ENCODE measurements at regions not wholly inside any gene's neighbourhood (a gene's known extent, or its start where the extent isn't known, plus 50 kb on each side); places are given as distances from the start of the nearest gene placed in this dataset.
"Not testable (repeated sequence)": the region's sequence is repeated elsewhere in the genome, so short reads cannot be mapped to it uniquely, and the experiment has no call there.

DNA sequence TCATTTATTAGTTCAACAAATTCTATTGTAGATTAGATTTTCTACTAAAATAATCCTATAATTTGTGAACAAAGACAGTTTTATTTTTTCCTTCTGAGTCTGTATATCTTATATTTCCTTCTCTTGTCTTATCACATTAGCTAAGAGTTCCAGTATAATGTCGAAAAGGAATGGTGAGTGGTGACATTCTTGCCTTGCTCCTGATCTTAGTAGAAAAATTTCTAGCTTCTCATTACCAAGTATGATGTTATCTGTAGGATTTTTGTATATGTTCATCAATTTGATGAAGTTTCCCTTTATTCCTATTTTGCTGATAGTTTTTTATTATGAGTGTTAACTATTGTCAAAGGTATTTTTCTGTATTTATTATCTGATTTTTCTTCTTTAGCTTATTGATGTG is 756.6 kb upstream of the BCHE start:
- no peaks in the 10 kb centered on the region for H3K27me3 Mint-ChIP-seq (ENCODE audit: low read depth)
- peaks cover 17% of the 10 kb centered on the region for H3K9me3 Mint-ChIP-seq
- H3K27ac Mint-ChIP-seq: no peak overlapping the region
- H3K4me1 Mint-ChIP-seq (ENCODE audit: low read depth): no peaks in the 10 kb centered on the region
- no peaks in the 10 kb centered on the region for H3K36me3 Mint-ChIP-seq (ENCODE audit: low read depth)
- DNase-seq (ENCODE audit: low spot score): no peak
- no peak overlapping the region for H3K4me3 Mint-ChIP-seq

DNA sequence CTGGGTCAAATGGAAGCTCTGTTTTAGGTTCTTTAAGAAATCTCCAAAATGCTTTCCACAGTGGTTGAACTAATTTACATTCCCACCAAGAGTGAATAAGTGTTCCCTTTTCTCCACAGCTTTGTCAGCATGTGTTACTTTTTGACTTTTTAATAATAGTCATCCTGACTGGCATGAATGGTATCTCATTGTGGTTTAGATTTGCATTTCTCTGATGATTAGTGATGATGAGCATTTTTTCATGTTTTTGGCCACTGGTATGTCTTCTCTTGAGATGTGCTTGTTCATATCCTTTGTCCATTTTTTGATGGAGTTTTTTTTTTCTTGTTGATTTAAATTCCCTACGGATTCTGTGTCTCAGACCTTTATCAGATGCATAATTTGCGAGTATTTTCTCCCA is 745.0 kb upstream of the BCHE start:
- Mint-ChIP-seq H3K4me3 (no peak overlapping the region), H3K36me3 (ENCODE audit: low read depth) (no peaks in the 10 kb centered on the region)
- no peak for DNase-seq (ENCODE audit: low spot score)

DNA sequence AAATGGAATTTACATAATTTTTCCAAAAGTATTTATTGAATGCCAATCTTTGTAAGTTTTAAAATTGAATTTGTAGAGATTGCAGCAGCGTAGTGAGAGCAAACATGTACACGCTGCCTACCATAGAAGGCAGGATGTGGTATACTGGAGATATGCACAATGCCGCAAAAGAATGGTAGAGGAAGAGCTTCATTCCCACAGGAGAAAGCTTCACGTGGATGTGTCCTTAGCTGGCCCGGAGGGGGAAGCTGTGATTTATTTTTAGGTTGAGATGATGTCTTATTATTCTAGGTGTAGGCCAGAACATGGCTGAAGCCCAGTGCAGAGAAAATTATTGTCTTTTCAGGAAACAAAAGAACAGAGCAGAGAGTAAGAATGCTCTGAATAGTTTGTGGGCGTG is 743.3 kb upstream of the BCHE start:
- Mint-ChIP-seq H3K9me3 (peaks cover 17% of the 10 kb centered on the region), H3K4me1 (ENCODE audit: low read depth) (no peaks in the 10 kb centered on the region), H3K27me3 (ENCODE audit: low read depth) (no peaks in the 10 kb centered on the region), H3K36me3 (ENCODE audit: low read depth) (no peaks in the 10 kb centered on the region), H3K27ac (no peak overlapping the region), H3K4me3 (no peak overlapping the region)
- DNase-seq (ENCODE audit: low spot score): no peak

More for the DNA sequence above, 745.0 kb upstream of the BCHE start:
- H3K4me1 Mint-ChIP-seq (ENCODE audit: low read depth): no peaks in the 10 kb centered on the region
- no peak overlapping the region for H3K27ac Mint-ChIP-seq
- peaks cover 17% of the 10 kb centered on the region for H3K9me3 Mint-ChIP-seq
- H3K27me3 Mint-ChIP-seq (ENCODE audit: low read depth): no peaks in the 10 kb centered on the region

DNA sequence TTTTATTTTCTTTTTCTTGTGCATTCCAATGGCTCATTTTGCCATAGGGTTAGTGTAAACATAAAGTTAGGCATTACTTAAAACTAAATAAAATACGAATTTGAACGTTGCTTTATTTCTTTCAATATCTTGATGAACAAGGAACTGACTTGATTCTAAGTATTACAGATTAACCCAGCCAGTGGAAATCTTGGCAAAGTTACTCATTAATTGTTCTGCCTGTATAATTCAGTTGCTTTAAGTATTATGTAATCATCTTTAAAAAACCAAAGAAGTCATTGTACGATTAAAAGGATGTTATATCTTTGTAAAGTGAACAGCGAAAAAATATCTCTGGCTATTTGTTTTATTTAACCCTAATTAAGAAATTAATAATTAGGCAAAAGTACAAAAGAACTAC is 737.9 kb upstream of the BCHE start:
- H3K27ac Mint-ChIP-seq: no peak overlapping the region
- DNase-seq (ENCODE audit: low spot score): no peak
- H3K36me3 Mint-ChIP-seq (ENCODE audit: low read depth): no peaks in the 10 kb centered on the region
- H3K27me3 Mint-ChIP-seq (ENCODE audit: low read depth): no peaks in the 10 kb centered on the region
- H3K4me1 Mint-ChIP-seq (ENCODE audit: low read depth): no peaks in the 10 kb centered on the region
- no peak overlapping the region for H3K4me3 Mint-ChIP-seq
- H3K9me3 Mint-ChIP-seq: peaks cover 14% of the 10 kb centered on the region

DNA sequence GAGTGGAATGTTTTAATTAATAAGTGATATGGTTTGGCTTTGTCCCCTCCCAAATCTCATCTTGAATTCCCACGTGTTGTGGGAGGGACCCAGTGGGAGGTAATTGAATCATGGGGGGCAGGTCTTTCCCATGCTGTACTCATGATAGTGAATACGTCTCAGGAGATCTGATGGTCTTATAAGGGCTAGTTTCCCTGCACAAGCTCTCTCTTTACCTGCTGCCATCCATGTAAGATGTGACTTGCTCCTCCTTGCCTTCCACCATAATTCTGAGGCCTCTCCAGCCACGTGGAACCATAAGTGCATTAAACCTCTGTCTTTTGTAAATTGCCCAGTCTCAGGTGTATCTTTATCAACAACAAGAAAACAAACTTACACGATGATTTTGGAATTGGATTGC is 734.5 kb upstream of the BCHE start:
- H3K27me3 Mint-ChIP-seq (ENCODE audit: low read depth); H3K4me1 Mint-ChIP-seq (ENCODE audit: low read depth); DNase-seq (ENCODE audit: low spot score); H3K36me3 Mint-ChIP-seq (ENCODE audit: low read depth); H3K4me3 Mint-ChIP-seq; H3K27ac Mint-ChIP-seq: not testable (repeated sequence)
- peaks cover 14% of the 10 kb centered on the region for H3K9me3 Mint-ChIP-seq

DNA sequence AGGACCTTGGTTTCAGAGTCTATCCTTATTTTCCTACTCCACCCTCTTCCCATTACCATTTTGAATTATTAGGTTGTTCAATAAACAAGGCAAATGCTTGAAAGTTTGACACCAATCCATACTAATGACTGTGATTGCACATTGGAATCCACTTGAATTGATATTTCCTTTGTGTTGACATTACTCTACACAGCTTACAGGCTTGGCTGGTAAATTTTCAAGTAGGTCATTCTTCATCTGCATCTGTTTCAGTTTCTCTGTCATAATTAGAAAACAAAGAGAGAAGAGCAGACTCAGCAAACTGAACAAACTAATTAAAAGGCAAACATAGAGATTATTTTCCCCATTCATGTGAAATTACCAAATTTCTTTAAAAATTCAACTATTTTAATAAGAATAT is 732.9 kb upstream of the BCHE start:
- DNase-seq (ENCODE audit: low spot score): no peak
- H3K9me3 Mint-ChIP-seq: peaks cover 17% of the 10 kb centered on the region
- H3K36me3 Mint-ChIP-seq (ENCODE audit: low read depth): no peaks in the 10 kb centered on the region
- no peaks in the 10 kb centered on the region for H3K27me3 Mint-ChIP-seq (ENCODE audit: low read depth)
- H3K4me1 Mint-ChIP-seq (ENCODE audit: low read depth): no peaks in the 10 kb centered on the region
- no peak overlapping the region for H3K4me3 Mint-ChIP-seq
- H3K27ac Mint-ChIP-seq: no peak overlapping the region

DNA sequence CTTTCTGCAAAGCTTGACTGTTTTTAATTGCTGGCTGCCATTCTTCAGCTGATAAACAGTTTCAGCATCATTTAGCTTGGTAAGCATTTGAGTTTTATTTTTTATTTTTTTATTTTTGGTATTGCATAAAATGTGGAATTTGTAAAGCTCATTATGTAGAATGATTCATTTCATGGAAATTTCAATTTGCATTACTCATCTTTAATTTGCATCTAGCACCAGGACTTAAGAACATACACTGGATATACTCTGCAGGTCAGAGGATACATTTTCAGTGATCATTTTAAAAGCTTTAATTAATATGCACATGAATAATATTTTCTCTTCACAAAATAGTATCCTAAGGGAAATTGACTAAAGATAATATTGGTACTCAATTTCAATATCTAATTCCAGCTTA is 732.4 kb upstream of the BCHE start:
- Mint-ChIP-seq H3K36me3 (ENCODE audit: low read depth) (no peaks in the 10 kb centered on the region), H3K4me3 (no peak overlapping the region), H3K4me1 (ENCODE audit: low read depth) (no peaks in the 10 kb centered on the region), H3K27me3 (ENCODE audit: low read depth) (no peaks in the 10 kb centered on the region), H3K27ac (no peak overlapping the region), H3K9me3 (peaks cover 20% of the 10 kb centered on the region)
- no peak for DNase-seq (ENCODE audit: low spot score)

DNA sequence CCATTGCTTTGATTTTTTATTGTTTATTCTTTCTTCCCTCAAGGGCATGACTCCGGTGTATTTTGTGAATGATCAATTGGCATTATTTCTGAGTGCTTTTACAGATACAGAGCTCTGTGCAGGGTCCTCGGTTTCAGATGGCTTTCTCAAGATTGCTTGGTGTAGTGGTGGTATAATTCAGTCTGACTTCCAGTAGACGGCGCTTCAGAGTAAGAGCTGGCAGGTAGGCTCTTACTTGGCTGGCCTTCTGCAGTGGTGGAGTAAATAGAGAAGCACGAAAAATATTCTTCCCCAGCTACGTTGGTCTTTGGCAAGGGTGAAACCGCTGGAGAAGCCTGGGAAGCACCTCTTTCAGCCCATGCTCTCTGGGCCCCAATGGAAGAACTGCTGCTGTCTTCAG is 723.0 kb upstream of the BCHE start:
- DNase-seq (ENCODE audit: low spot score): no peak
- no peaks in the 10 kb centered on the region for H3K4me1 Mint-ChIP-seq (ENCODE audit: low read depth)
- no peak overlapping the region for H3K4me3 Mint-ChIP-seq
- no peak overlapping the region for H3K27ac Mint-ChIP-seq
- H3K9me3 Mint-ChIP-seq: peaks cover 48% of the 10 kb centered on the region
- no peaks in the 10 kb centered on the region for H3K36me3 Mint-ChIP-seq (ENCODE audit: low read depth)
- no peaks in the 10 kb centered on the region for H3K27me3 Mint-ChIP-seq (ENCODE audit: low read depth)

DNA sequence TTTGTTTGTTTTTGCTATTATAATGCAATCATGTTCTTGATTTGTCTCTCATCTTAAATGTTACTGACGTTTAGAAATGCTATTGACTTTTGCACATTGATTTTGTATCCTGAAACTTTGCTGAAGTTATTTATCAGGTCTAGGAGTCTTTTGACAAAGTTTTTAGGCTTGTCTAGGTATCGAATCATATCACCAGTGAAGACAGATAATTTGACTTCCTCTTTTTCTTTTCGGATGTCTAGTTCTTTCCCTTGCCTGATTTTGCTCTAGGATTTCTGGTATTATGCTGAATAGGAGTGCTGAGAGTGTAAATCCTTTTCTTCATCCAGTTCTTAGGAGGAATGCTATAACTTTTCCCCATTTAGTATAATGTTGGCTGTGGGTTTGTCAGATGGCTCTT is 719.7 kb upstream of the BCHE start:
- Mint-ChIP-seq H3K27me3 (ENCODE audit: low read depth) (no peaks in the 10 kb centered on the region), H3K27ac (no peak overlapping the region), H3K4me3 (no peak overlapping the region)

DNA sequence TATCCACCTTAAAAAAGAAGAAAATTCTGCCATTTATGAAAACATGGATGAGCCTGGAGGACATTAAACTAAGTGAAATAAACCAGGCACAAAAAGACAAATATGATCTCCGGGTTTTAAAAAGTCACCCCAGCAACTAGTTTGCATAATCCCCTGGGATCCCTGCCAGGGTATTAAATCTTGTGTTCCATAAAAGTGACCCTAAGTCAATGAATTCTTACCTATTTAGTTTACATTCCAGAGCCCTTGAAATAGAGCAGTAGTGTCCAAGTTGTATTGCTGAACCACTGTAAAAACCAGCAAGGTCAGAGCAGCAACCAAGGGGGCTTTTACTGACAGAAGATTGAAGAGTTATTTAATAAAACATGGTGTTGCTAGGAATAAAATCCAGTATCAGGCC is 716.8 kb upstream of the BCHE start:
- Mint-ChIP-seq H3K36me3 (ENCODE audit: low read depth) (no peaks in the 10 kb centered on the region), H3K27me3 (ENCODE audit: low read depth) (no peaks in the 10 kb centered on the region), H3K27ac (no peak overlapping the region), H3K4me3 (no peak overlapping the region), H3K9me3 (peaks cover 43% of the 10 kb centered on the region), H3K4me1 (ENCODE audit: low read depth) (no peaks in the 10 kb centered on the region)
- DNase-seq (ENCODE audit: low spot score): no peak

More for the DNA sequence above, 719.7 kb upstream of the BCHE start:
- H3K4me1 Mint-ChIP-seq (ENCODE audit: low read depth): no peaks in the 10 kb centered on the region
- peaks cover 48% of the 10 kb centered on the region for H3K9me3 Mint-ChIP-seq
- DNase-seq (ENCODE audit: low spot score): no peak
- no peaks in the 10 kb centered on the region for H3K36me3 Mint-ChIP-seq (ENCODE audit: low read depth)

DNA sequence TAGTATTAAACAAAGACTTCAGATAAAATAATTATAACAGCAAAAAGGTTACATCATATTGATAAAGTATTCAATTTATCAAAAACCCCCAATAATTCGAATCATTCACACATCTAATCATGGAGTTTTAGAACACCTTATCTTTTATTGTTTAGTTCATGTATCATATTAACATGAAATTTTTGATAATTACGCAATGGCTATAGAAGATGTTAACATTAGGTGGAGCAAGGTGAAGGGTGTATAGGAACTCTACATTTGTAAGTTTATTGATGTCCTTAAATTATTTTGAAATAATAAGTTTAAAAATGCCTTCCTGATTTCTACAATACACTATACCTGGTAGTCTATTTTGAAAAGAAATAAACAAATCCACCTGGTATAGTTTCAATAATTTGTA is 696.5 kb upstream of the BCHE start:
- H3K36me3 Mint-ChIP-seq (ENCODE audit: low read depth): no peaks in the 10 kb centered on the region
- no peaks in the 10 kb centered on the region for H3K4me1 Mint-ChIP-seq (ENCODE audit: low read depth)
- H3K27ac Mint-ChIP-seq: no peak overlapping the region
- H3K9me3 Mint-ChIP-seq: peaks cover 50% of the 10 kb centered on the region
- DNase-seq (ENCODE audit: low spot score): no peak
- H3K4me3 Mint-ChIP-seq: no peak overlapping the region
- H3K27me3 Mint-ChIP-seq (ENCODE audit: low read depth): no peaks in the 10 kb centered on the region

DNA sequence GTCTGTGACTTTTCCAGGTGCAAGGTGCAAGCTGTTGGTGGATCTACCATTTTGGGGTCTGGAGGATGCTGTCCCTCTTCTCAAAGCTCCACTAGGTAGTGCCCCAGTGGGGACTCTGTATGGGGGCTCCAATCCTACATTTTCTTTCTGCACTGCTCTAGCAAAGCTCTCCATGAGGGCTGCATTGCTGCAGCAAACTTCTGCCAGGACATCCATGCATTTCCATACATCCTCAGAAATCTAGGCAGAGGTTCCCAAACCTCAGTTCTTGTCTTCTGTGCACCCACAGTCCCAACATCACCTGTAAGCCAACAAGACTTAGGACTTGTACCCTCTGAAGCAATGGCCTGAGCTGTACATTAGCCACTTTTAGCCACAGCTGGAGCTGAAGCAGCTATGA is 694.5 kb upstream of the BCHE start:
- H3K27ac Mint-ChIP-seq: no peak overlapping the region
- H3K36me3 Mint-ChIP-seq (ENCODE audit: low read depth): no peaks in the 10 kb centered on the region
- H3K9me3 Mint-ChIP-seq: peaks cover 38% of the 10 kb centered on the region
- no peak for DNase-seq (ENCODE audit: low spot score)
- H3K27me3 Mint-ChIP-seq (ENCODE audit: low read depth): no peaks in the 10 kb centered on the region
- H3K4me3 Mint-ChIP-seq: no peak overlapping the region
- H3K4me1 Mint-ChIP-seq (ENCODE audit: low read depth): no peaks in the 10 kb centered on the region

DNA sequence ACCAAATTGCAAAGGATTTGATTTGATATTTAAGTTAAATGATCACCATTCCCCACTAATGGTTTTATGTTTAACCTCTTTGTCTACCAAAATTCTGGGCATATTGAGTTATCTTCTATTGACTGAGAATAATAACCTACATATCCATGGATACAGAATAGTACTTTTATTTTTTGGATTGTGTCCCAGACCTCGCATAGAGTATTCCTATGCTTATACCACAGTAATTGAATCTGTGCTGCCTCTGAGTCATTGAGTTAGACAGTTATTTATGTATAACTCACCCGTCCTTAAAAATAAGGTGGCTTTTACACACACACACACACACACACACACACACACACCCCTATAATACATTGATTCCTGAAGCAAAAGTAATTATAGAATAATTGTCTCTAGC is 690.1 kb upstream of the BCHE start:
- no peak for DNase-seq (ENCODE audit: low spot score)

DNA sequence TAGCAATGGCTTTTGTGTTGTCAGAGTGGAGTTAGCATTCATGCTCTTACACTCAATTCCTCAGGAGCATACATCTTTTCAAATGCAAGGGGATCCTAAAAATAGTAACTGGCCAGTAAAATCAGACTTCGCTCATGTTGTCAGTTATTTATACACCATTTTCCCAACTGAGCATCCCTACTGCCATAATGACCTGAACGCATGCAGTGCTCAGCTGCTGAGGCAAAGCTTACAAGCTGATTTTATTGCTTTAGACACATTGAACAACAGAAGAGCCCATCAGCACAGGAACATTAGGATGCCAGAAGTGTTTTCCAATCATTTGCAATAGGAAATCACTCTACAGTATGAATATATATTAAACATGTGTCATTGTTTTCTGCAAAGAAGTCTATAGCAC is 689.7 kb upstream of the BCHE start:
- no peak overlapping the region for H3K27ac Mint-ChIP-seq
- H3K27me3 Mint-ChIP-seq (ENCODE audit: low read depth): no peaks in the 10 kb centered on the region
- H3K4me1 Mint-ChIP-seq (ENCODE audit: low read depth): no peaks in the 10 kb centered on the region
- H3K4me3 Mint-ChIP-seq: no peak overlapping the region
- no peak for DNase-seq (ENCODE audit: low spot score)
- no peaks in the 10 kb centered on the region for H3K36me3 Mint-ChIP-seq (ENCODE audit: low read depth)
- H3K9me3 Mint-ChIP-seq: peaks cover 24% of the 10 kb centered on the region

More for the DNA sequence above, 690.1 kb upstream of the BCHE start:
- H3K36me3 Mint-ChIP-seq (ENCODE audit: low read depth): no peaks in the 10 kb centered on the region
- no peak overlapping the region for H3K4me3 Mint-ChIP-seq
- no peaks in the 10 kb centered on the region for H3K27me3 Mint-ChIP-seq (ENCODE audit: low read depth)
- H3K4me1 Mint-ChIP-seq (ENCODE audit: low read depth): no peaks in the 10 kb centered on the region
- no peak overlapping the region for H3K27ac Mint-ChIP-seq
- peaks cover 22% of the 10 kb centered on the region for H3K9me3 Mint-ChIP-seq

DNA sequence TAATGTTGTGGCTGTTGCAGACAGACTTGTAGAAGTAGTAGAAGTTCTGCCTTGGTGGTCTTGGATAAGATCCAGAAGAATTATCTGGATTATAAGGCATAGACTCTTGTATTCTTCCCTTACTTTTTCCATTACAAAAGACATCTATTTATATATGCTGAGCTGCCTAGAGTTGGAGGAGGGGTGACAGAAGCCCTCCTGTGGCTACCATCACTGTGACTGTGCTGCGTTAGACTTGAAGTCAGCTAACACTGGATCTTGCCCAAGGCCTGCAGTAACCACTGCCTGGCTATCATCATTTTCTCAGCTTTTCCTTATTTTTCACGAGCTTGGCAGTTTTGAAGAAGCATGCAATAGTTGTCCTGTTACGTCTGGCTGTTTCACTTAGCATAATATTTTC is 684.8 kb upstream of the BCHE start:
- Mint-ChIP-seq H3K36me3 (ENCODE audit: low read depth) (no peaks in the 10 kb centered on the region), H3K4me1 (ENCODE audit: low read depth) (no peaks in the 10 kb centered on the region), H3K27me3 (ENCODE audit: low read depth) (no peaks in the 10 kb centered on the region), H3K27ac (no peak overlapping the region), H3K9me3 (peaks cover 37% of the 10 kb centered on the region), H3K4me3 (no peak overlapping the region)
- no peak for DNase-seq (ENCODE audit: low spot score)

Data from T-helper 2 cell treated with Interferon-gamma antibody and Interleukin-4, amounts not matched to agents 5 μg/mL and 100 μg/mL, for 36 hours (primary cell).